Spleen (tissue), 7 donors: ENCODE measurements at regions not wholly inside any gene's neighbourhood (a gene's known extent, or its start where the extent isn't known, plus 50 kb on each side); places are given as distances from the start of the nearest gene placed in this dataset.

Source experiments
- POLR2A ChIP-seq, 3 donors: fragments of 450-650 bp; IDR thresholded peaks; one replicate each; pipeline ENCODE4 v1.5.1; 2017; ENCODE audit warnings: antibody characterized with exemption in 3 of 3, mild to moderate bottlenecking in 1 of 3
- POLR2AphosphoS5 ChIP-seq, 3 donors: sonication (generic); formaldehyde crosslinking; IDR thresholded peaks; one replicate each; pipeline ENCODE4 v1.5.1; 2017; ENCODE audit warnings: antibody characterized with exemption in 3 of 3
- TF ChIP-seq, protein P1 (sequence below), 11 experiments: fragments of 200-600 bp in 7 of 11; fragments of 450-650 bp in 4 of 11; sonication (generic) in 4 of 11; IDR thresholded peaks in 8 of 11; conservative IDR thresholded peaks in 3 of 11; 1 replicate in 7 of 11; 2 replicates in 4 of 11; pipeline versions ENCODE4 v1.4.0 to v1.8.0; 2016 to 2021; ENCODE audit warnings: antibody characterized with exemption in 11 of 11, inconsistent platforms in 4 of 11, mild to moderate bottlenecking in 1 of 11
- donor health status: DM: no; HTN: no; CAD: no; lungs with moderate emphysema.
- donor health status: DM: no; HTN: no; CAD: no.
- donor health status: DM: no; HTN: no; CAD: no.

DNA sequence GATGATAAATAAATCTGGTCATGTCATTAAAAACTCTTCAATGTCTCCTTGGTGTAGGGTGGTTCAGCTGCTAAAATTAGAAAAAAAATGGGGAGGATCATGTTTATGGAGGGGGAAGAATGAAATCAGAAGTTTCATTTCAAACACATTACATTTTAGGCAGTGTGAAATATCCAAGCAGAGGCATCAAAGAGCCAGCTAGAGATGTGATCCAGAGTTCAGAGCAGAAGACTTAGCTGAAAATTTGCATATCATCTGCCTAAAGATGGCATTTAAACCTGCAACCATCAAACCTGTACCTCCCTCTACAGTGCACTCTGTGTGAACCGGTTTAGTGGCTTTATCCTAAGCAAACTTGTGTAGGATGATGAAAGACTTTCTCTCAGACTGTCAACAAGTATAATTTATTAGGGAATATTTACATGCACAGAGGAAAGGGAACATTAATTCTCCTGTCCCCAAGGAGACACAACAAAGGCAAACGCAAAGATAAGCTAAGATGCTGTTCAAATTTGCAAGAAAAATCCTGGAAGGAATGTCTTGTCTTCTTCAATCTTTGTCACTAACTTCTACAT is 84.8 kb upstream of the PLEKHG1 start:
- TF ChIP-seq, protein P1, sequence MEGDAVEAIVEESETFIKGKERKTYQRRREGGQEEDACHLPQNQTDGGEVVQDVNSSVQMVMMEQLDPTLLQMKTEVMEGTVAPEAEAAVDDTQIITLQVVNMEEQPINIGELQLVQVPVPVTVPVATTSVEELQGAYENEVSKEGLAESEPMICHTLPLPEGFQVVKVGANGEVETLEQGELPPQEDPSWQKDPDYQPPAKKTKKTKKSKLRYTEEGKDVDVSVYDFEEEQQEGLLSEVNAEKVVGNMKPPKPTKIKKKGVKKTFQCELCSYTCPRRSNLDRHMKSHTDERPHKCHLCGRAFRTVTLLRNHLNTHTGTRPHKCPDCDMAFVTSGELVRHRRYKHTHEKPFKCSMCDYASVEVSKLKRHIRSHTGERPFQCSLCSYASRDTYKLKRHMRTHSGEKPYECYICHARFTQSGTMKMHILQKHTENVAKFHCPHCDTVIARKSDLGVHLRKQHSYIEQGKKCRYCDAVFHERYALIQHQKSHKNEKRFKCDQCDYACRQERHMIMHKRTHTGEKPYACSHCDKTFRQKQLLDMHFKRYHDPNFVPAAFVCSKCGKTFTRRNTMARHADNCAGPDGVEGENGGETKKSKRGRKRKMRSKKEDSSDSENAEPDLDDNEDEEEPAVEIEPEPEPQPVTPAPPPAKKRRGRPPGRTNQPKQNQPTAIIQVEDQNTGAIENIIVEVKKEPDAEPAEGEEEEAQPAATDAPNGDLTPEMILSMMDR (IDR thresholded peaks at IDR 0.05 in 8 of 11, conservative IDR thresholded peaks at IDR 0.05 in 3 of 11) = no peak
- TF ChIP-seq POLR2AphosphoS5 (IDR thresholded peaks at IDR 0.05) = no peak
- no peak for TF ChIP-seq POLR2A (IDR thresholded peaks at IDR 0.05)
